OCI-LY7 (cell line): ENCODE measurements at regions not wholly inside any gene's neighbourhood (a gene's known extent, or its start where the extent isn't known, plus 50 kb on each side); places are given as distances from the start of the nearest gene placed in this dataset.
"Not testable (repeated sequence)": the region's sequence is repeated elsewhere in the genome, so short reads cannot be mapped to it uniquely, and the experiment has no call there.

Experiments used
- BruUV-seq: library from RNA; stranded (reverse); fragments of 400-500 nt; replicated peaks from 2 replicates; lab custom pipeline; 2021; lab: Mats Ljungman, UMichigan
- CTCF ChIA-PET: fragments of 300-600 bp; sonication (Branson Sonifier 250); formaldehyde crosslinking; loops from one replicate; lab custom pipeline; 2022; ENCODE audit warnings: antibody characterized with exemption; ENCODE audit not compliant: unreplicated experiment; lab: Charles Lee
- POLR2A ChIA-PET: fragments of 300-600 bp; sonication (Branson Sonifier 250); formaldehyde crosslinking; loops from one replicate; lab custom pipeline; 2022; ENCODE audit warnings: antibody characterized with exemption; lab: Charles Lee
- DNase-seq: peaks from one replicate; pipeline ENCODE4 v3.0.0-alpha.2; 2015; ENCODE audit warnings: low spot score
- H2AFZ ChIP-seq: fragments of 200-600 bp; sonication (generic), shearing (Covaris generic); 2 replicates; pipeline ENCODE4 v1.6.1; 2014; ENCODE audit warnings: mild to moderate bottlenecking, antibody characterized with exemption, low read length, moderate library complexity
- H3K27ac ChIP-seq: fragments of 200-600 bp; sonication (generic); 2 replicates; pipeline ENCODE4 v1.5.1; 2014; ENCODE audit warnings: mixed run types, low read depth, mild to moderate bottlenecking, moderate library complexity, low read length, inconsistent platforms; ENCODE audit not compliant: poor library complexity, severe bottlenecking
- H3K36me3 ChIP-seq: fragments of 200-600 bp; sonication (generic); 2 replicates; pipeline ENCODE4 v1.6.1; 2014; ENCODE audit warnings: mild to moderate bottlenecking, antibody characterized with exemption, low read length, moderate library complexity, mixed read lengths; ENCODE audit not compliant: insufficient read depth
- H3K4me1 ChIP-seq: fragments of 200-600 bp; sonication (generic); 2 replicates; pipeline ENCODE4 v1.5.1; 2014; ENCODE audit warnings: mild to moderate bottlenecking, low read length; ENCODE audit not compliant: insufficient read depth, poor library complexity, severe bottlenecking
- H3K4me2 ChIP-seq: fragments of 200-600 bp; sonication (generic); 2 replicates; pipeline ENCODE4 v1.6.1; 2014; ENCODE audit warnings: mild to moderate bottlenecking, low read length
- H3K4me3 ChIP-seq: fragments of 200-600 bp; sonication (generic); 2 replicates; pipeline ENCODE4 v1.5.1; 2014; ENCODE audit warnings: mild to moderate bottlenecking, low read depth, low read length; ENCODE audit not compliant: poor library complexity, severe bottlenecking
- H3K79me2 ChIP-seq: fragments of 200-600 bp; sonication (generic); 2 replicates; pipeline ENCODE4 v1.6.1; 2016; ENCODE audit warnings: low read depth, mild to moderate bottlenecking, low read length, moderate library complexity, mixed read lengths; ENCODE audit not compliant: insufficient read depth
- H3K9me2 ChIP-seq: fragments of 200-600 bp; sonication (generic); 2 replicates; pipeline ENCODE4 v1.6.1; 2016; ENCODE audit warnings: mild to moderate bottlenecking, low read length, mixed read lengths; ENCODE audit not compliant: insufficient read depth
- H3K9me3 ChIP-seq: fragments of 200-600 bp; sonication (generic); 2 replicates; pipeline ENCODE4 v1.6.1; 2014; ENCODE audit warnings: mild to moderate bottlenecking, mixed run types, low read length, mixed read lengths
- H4K20me1 ChIP-seq: fragments of 200-600 bp; sonication (generic); 2 replicates; pipeline ENCODE4 v1.6.1; 2014; ENCODE audit warnings: mild to moderate bottlenecking, antibody characterized with exemption, low read length, moderate library complexity, mixed read lengths; ENCODE audit not compliant: insufficient read depth
- CTCF ChIP-seq: fragments of 200-600 bp; sonication (generic); conservative IDR thresholded peaks from 2 replicates; pipeline ENCODE4 v1.5.1; 2014; ENCODE audit warnings: mild to moderate bottlenecking, antibody characterized with exemption, low read length, moderate library complexity, mixed read lengths
- EZH2phosphoT487 ChIP-seq: fragments of 200-600 bp; sonication (generic); IDR thresholded peaks from 2 replicates; pipeline ENCODE4 v1.6.1; 2018; ENCODE audit warnings: low read depth, borderline replicate concordance, mild to moderate bottlenecking, mixed run types, antibody characterized with exemption, low read length, moderate library complexity, mixed read lengths
- intact Hi-C: fragments of 100-400 bp; cut with micrococcal nuclease; formaldehyde crosslinking; loops from one replicate; pipeline ENCODE4 v1.10.0; 2022; ENCODE audit not compliant: unreplicated experiment

- ChIA-PET POLR2A (no interaction called here), CTCF (no interaction called here)
- no peak overlapping the region for H2AFZ ChIP-seq
- no peak for TF ChIP-seq CTCF
- no peak for TF ChIP-seq EZH2phosphoT487
- H3K4me2 ChIP-seq: no peak overlapping the region
- no peaks in the 10 kb centered on the region for H3K9me2 ChIP-seq
- H3K4me3 ChIP-seq: no peak overlapping the region
- no peaks in the 10 kb centered on the region for H3K36me3 ChIP-seq
- H3K27ac ChIP-seq: no peak overlapping the region
- no peaks in the 10 kb centered on the region for H3K79me2 ChIP-seq
- intact Hi-C loops: no loop called here
- DNase-seq: no peak
- no peaks in the 10 kb centered on the region for H3K4me1 ChIP-seq
- H4K20me1 ChIP-seq: no peaks in the 10 kb centered on the region
- no TSS peak for BruUV-seq
- H3K9me3 ChIP-seq: no peaks in the 10 kb centered on the region
Observed at GRCh38 chr12:94001691-94002090, 146.7 kb upstream of the PLXNC1 start.

- H3K79me2 ChIP-seq, DNase-seq, H3K9me2 ChIP-seq, H3K4me3 ChIP-seq, H3K4me1 ChIP-seq, CTCF ChIA-PET, H3K4me2 ChIP-seq, H3K36me3 ChIP-seq, H4K20me1 ChIP-seq, H3K9me3 ChIP-seq, BruUV-seq, POLR2A ChIA-PET, intact Hi-C loops, H2AFZ ChIP-seq, H3K27ac ChIP-seq: not testable (repeated sequence)
Observed at GRCh38 chr12:94002925-94003324, 145.5 kb upstream of the PLXNC1 start.

GRCh38 chr12:94007833-94008232 is 140.5 kb upstream of the PLXNC1 start:
- H3K9me2 ChIP-seq, H3K4me2 ChIP-seq, CTCF ChIA-PET, DNase-seq, H3K4me3 ChIP-seq, H3K9me3 ChIP-seq, H4K20me1 ChIP-seq, H3K36me3 ChIP-seq, H2AFZ ChIP-seq, H3K27ac ChIP-seq, intact Hi-C loops, H3K4me1 ChIP-seq, H3K79me2 ChIP-seq, BruUV-seq: not testable (repeated sequence)
- POLR2A ChIA-PET: interaction anchor here (0.6 kb wide), 1 partner anchor 66 kb away, joined by 3 read pairs; no protein-coding TSS in a partner anchor

- ChIA-PET CTCF (no interaction called here), POLR2A (no interaction called here)
- no TSS peak for BruUV-seq
- H2AFZ ChIP-seq: no peak overlapping the region
- intact Hi-C loops: no loop called here
- H3K9me2 ChIP-seq: no peaks in the 10 kb centered on the region
- H3K4me3 ChIP-seq: no peak overlapping the region
- H3K4me2 ChIP-seq: no peak overlapping the region
- DNase-seq: no peak
- no peaks in the 10 kb centered on the region for H3K9me3 ChIP-seq
- H3K4me1 ChIP-seq: no peaks in the 10 kb centered on the region
- H3K27ac ChIP-seq: no peak overlapping the region
- TF ChIP-seq EZH2phosphoT487 (no peak), CTCF (no peak)
- no peaks in the 10 kb centered on the region for H3K79me2 ChIP-seq
- no peaks in the 10 kb centered on the region for H3K36me3 ChIP-seq
- H4K20me1 ChIP-seq: no peaks in the 10 kb centered on the region
Observed at GRCh38 chr12:94010307-94010706, 138.1 kb upstream of the PLXNC1 start.
